ENCODE measurements at regions not wholly inside any gene's neighbourhood (a gene's known extent, or its start where the extent isn't known, plus 50 kb on each side); places are given as distances from the start of the nearest gene placed in this dataset.

- no peak overlapping the region for H3K9ac ChIP-seq (ENCODE audit: extremely low read depth, low read length, poor library complexity, severe bottlenecking)
- no peak overlapping the region for H3K27ac ChIP-seq (ENCODE audit: low read depth, low read length)
- Mint-ChIP-seq H3K36me3 (ENCODE audit: low read depth) (no peaks in the 10 kb centered on the region), H3K4me3 (no peak overlapping the region), H3K27ac (no peak overlapping the region), H3K9me3 (no peaks in the 10 kb centered on the region), H3K27me3 (ENCODE audit: insufficient read depth) (no peaks in the 10 kb centered on the region), H3K4me1 (peaks cover 6% of the 10 kb centered on the region)
- H3K4me1 ChIP-seq (ENCODE audit: control insufficient read depth, insufficient read depth, low read length), result no peaks in the 10 kb centered on the region
- no peaks in the 10 kb centered on the region for H3K27me3 ChIP-seq (ENCODE audit: control insufficient read depth, insufficient read depth, low read length, poor library complexity, severe bottlenecking)
- no peaks in the 10 kb centered on the region for H3K36me3 ChIP-seq (ENCODE audit: control insufficient read depth, insufficient read depth, low read length)
- H3K4me3 ChIP-seq (ENCODE audit: low read length), result no peak overlapping the region
- DNase-seq, result no peak
- WGBS, 2 experiments (ENCODE audit: insufficient coverage in 1 of 2, insufficient read length in 1 of 2), result 97% methylated on average over 3 of the region's 3 CpGs; no CpG with 5 or more reads in 1 of the 2 experiments
- H3K9me3 ChIP-seq (ENCODE audit: control insufficient read depth, low read length), result no peaks in the 10 kb centered on the region
- no peak for TF ChIP-seq CTCF (conservative IDR thresholded peaks at IDR 0.05)
Measured at GRCh38 chr10:65710306-65710705, 1215.5 kb upstream of the LRRTM3 start.

GRCh38 chr10:65719790-65720189 lies 1206.0 kb upstream of the LRRTM3 start:
- Mint-ChIP-seq H3K9me3 (no peaks in the 10 kb centered on the region), H3K27me3 (ENCODE audit: insufficient read depth) (no peaks in the 10 kb centered on the region), H3K4me1 (peaks cover 2% of the 10 kb centered on the region), H3K27ac (no peak overlapping the region), H3K4me3 (no peak overlapping the region), H3K36me3 (ENCODE audit: low read depth) (no peaks in the 10 kb centered on the region)
- H3K9ac ChIP-seq (ENCODE audit: extremely low read depth, low read length, poor library complexity, severe bottlenecking), result no peak overlapping the region
- no peak for TF ChIP-seq CTCF (conservative IDR thresholded peaks at IDR 0.05)
- H3K4me3 ChIP-seq (ENCODE audit: low read length), result no peak overlapping the region
- H3K36me3 ChIP-seq (ENCODE audit: control insufficient read depth, insufficient read depth, low read length), result no peaks in the 10 kb centered on the region
- no peak overlapping the region for H3K27ac ChIP-seq (ENCODE audit: low read depth, low read length)
- H3K9me3 ChIP-seq (ENCODE audit: control insufficient read depth, low read length), result no peaks in the 10 kb centered on the region
- no CpG with 5 or more reads among the region's 1 CpG for WGBS, 2 experiments (ENCODE audit: insufficient coverage in 1 of 2, insufficient read length in 1 of 2)
- no peaks in the 10 kb centered on the region for H3K27me3 ChIP-seq (ENCODE audit: control insufficient read depth, insufficient read depth, low read length, poor library complexity, severe bottlenecking)
- no peaks in the 10 kb centered on the region for H3K4me1 ChIP-seq (ENCODE audit: control insufficient read depth, insufficient read depth, low read length)
- DNase-seq, result no peak

- no peaks in the 10 kb centered on the region for H3K4me1 ChIP-seq (ENCODE audit: control insufficient read depth, insufficient read depth, low read length)
- no peaks in the 10 kb centered on the region for H3K27me3 ChIP-seq (ENCODE audit: control insufficient read depth, insufficient read depth, low read length, poor library complexity, severe bottlenecking)
- H3K36me3 ChIP-seq (ENCODE audit: control insufficient read depth, insufficient read depth, low read length), result no peaks in the 10 kb centered on the region
- H3K4me3 ChIP-seq (ENCODE audit: low read length), result no peak overlapping the region
- no peaks in the 10 kb centered on the region for H3K9me3 ChIP-seq (ENCODE audit: control insufficient read depth, low read length)
- no peak overlapping the region for H3K27ac Mint-ChIP-seq
- WGBS, 2 experiments (ENCODE audit: insufficient coverage in 1 of 2, insufficient read length in 1 of 2), result 96% methylated on average over 4 of the region's 4 CpGs; no CpG with 5 or more reads in 1 of the 2 experiments
- no peaks in the 10 kb centered on the region for H3K36me3 Mint-ChIP-seq (ENCODE audit: low read depth)
- no peaks in the 10 kb centered on the region for H3K9me3 Mint-ChIP-seq
- no peak overlapping the region for H3K9ac ChIP-seq (ENCODE audit: extremely low read depth, low read length, poor library complexity, severe bottlenecking)
- peaks cover 2% of the 10 kb centered on the region for H3K4me1 Mint-ChIP-seq
- DNase-seq, result no peak
- no peak for TF ChIP-seq CTCF (conservative IDR thresholded peaks at IDR 0.05)
- no peak overlapping the region for H3K4me3 Mint-ChIP-seq
- no peaks in the 10 kb centered on the region for H3K27me3 Mint-ChIP-seq (ENCODE audit: insufficient read depth)
- no peak overlapping the region for H3K27ac ChIP-seq (ENCODE audit: low read depth, low read length)
Measured at GRCh38 chr10:65720901-65721300, 1204.9 kb upstream of the LRRTM3 start.
